GM12874 (cell line): ENCODE measurements at regions not wholly inside any gene's neighbourhood (a gene's known extent, or its start where the extent isn't known, plus 50 kb on each side); places are given as distances from the start of the nearest gene placed in this dataset.

ENCODE experiments used
- TF ChIP-seq, protein P1 (sequence below): IDR thresholded peaks from 2 replicates; pipeline ENCODE4 v1.5.1; 2011; ENCODE audit warnings: low read depth, mild to moderate bottlenecking, control low read depth, low read length, moderate library complexity; ENCODE audit not compliant: insufficient read depth

DNA sequence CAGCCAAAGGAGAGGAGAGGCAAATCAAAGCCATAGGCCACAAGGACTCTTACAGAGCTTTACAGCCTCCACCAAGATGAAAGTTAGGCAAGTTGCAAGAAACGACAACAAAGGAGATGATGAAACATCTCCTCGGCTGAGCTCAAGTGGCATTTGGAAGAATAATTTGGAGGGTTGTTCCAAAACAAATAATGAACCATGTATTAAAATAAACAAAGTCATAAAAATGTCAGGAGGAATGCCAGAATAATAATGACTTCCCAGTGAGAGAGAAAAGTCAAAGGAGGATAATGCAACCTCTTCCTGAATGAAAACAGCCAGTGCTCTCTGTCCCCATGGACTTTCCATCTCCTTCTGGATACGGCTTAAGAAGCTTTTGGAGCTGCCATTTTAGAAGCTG lies 371.4 kb upstream of the ID4 start:
- TF ChIP-seq, protein P1, sequence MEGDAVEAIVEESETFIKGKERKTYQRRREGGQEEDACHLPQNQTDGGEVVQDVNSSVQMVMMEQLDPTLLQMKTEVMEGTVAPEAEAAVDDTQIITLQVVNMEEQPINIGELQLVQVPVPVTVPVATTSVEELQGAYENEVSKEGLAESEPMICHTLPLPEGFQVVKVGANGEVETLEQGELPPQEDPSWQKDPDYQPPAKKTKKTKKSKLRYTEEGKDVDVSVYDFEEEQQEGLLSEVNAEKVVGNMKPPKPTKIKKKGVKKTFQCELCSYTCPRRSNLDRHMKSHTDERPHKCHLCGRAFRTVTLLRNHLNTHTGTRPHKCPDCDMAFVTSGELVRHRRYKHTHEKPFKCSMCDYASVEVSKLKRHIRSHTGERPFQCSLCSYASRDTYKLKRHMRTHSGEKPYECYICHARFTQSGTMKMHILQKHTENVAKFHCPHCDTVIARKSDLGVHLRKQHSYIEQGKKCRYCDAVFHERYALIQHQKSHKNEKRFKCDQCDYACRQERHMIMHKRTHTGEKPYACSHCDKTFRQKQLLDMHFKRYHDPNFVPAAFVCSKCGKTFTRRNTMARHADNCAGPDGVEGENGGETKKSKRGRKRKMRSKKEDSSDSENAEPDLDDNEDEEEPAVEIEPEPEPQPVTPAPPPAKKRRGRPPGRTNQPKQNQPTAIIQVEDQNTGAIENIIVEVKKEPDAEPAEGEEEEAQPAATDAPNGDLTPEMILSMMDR, result no peak

DNA sequence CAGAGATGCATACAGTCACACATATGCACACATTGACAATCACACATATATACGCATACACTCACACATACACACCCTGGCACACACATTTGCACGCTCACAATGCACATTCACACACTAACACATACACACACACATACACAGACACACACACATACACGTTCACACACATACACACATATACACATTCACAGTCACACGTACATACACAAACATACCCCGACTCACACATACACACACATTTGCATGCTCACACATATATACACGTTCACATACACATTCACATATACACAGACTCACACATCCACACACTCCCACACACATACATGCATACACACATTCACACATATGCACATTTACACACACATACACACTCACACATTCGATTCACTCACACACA lies 366.8 kb upstream of the ID4 start:
- TF ChIP-seq, protein P1, result no peak

DNA sequence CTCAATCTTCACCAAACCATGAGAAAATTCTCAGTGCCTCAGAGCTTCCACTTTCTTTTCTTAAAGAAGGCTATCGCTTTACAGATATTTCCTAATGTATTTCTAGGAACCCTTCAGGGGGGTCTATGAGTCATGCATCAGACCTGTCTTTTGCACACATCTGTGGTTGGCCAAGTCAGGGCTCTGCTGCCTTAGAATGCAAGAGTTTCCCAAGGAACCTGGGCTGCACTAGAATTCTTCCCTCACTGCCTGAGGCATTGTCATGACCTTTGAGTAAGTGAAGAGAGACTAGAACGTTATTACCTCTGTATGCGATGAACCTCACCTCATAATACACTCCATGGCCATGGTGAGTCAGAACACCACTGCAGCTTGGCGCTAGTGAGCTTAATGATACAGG lies 365.0 kb upstream of the ID4 start:
- TF ChIP-seq, protein P1, result no peak

DNA sequence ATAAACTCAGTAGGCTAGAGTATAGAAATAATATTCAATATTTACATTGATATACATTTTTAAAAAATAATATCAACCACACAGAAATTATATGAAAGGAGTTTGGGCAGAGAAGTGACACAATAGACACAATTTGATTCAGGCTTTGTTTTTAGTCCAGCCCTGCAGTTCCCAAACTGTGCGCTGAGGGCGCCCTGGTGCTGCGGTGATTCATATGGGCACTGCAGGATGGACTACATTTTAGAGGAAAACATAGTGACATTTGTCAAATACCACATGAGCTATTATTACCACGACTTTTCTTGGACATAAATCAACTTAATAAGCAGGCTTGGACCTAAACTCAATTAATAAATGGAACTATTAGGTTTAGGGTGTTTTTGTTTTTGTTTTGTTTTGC lies 364.3 kb upstream of the ID4 start:
- TF ChIP-seq, protein P1, result peak; percentile 21; the same call in 1 of the 2 replicates

DNA sequence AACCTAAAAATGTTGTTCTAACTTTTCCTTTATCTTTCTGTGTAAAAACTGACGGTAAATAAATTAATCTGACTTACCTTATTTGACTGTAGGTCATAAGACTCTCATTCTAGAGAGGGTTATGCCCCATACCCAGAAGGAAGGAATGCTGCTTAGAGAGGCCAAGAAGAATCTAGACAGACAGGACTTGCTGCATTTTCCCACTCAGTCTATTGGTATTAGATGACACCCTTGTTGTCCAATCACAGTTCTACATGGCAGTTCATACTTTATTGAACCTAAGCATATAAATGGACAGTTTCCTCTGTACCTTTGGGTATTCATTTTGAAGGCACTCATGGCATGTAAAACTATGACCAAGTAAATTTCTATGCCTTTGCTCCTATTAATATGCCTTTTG lies 359.6 kb upstream of the ID4 start:
- TF ChIP-seq, protein P1, result no peak

DNA sequence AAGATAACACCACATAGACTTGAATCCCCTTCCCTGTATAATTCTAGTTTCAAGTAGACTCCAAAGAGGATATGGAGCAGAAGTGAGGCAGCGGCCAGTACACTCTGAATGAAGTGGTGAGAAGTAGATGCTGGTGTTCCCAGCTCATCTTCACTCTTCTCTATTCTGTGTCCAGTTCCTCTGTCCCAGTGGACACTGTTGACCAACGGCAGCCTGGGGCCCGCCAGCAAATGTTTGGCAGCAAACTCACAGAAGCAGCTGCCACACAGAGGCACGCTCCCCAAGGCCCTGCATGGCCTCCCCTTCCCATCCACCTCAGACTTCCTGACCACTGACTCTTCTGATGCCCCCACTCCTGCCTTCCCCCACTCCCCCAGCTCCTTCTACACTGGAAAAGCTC lies 358.9 kb upstream of the ID4 start:
- TF ChIP-seq, protein P1, result no peak

DNA sequence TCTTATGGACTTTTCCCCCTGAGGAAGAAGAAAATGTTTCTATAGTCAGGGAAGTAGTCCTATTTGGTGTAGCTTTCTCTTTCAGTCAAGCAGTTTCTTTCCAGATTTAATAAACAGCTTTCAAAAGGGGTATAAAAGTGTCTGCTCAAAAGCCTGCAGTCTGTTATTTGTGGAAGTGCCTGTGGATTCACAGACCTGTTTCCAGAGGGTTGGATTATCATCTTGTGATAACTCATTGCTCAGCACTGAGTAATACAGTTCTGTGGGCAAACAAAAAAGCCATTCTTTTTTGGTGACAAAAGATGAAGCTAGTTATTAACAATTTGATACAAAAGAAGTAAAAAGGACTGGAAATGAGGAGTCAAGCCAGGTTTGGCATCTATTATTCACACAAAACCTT lies 358.2 kb upstream of the ID4 start:
- TF ChIP-seq, protein P1, result no peak

DNA sequence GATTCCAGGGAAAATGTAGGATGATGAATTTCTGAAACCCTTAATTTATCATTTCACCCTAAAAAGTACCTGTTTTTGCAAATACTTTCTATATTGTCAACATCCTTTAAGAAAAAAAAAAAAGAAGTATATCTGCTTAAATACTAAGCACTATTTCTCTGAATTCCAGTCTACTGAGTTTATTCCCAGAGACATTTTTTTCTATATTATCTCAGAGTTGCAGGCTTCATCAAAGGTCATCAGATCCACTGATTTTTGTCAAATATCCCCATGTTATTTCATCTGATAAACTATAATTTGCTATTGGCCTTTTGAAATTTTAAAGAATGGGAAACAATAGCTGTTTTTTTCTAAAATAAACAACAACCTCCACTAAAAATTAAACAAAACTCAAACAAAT lies 357.6 kb upstream of the ID4 start:
- TF ChIP-seq, protein P1, result no peak
